ENCODE measurements at regions not wholly inside any gene's neighbourhood (a gene's known extent, or its start where the extent isn't known, plus 50 kb on each side); places are given as distances from the start of the nearest gene placed in this dataset.
"Not testable (repeated sequence)": the region's sequence is repeated elsewhere in the genome, so short reads cannot be mapped to it uniquely, and the experiment has no call there.

GRCh38 chr2:182550234-182550633 lies 123.4 kb upstream of the PDE1A start:
- no peak for DNase-seq

GRCh38 chr2:182552232-182552631 lies 125.4 kb upstream of the PDE1A start:
- not testable (repeated sequence) for DNase-seq

GRCh38 chr2:182552785-182553184 lies 125.9 kb upstream of the PDE1A start:
- not testable (repeated sequence) for DNase-seq

GRCh38 chr2:182553483-182553882 lies 126.6 kb upstream of the PDE1A start:
- no peak for DNase-seq

- no peak for DNase-seq
Measured at GRCh38 chr2:182554950-182555349, 128.1 kb upstream of the PDE1A start.

GRCh38 chr2:182558564-182558963 lies 131.7 kb upstream of the PDE1A start:
- no peak for DNase-seq

- peak; percentile 59 for DNase-seq
Measured at GRCh38 chr2:182559623-182560022, 132.8 kb upstream of the PDE1A start.

- peak; percentile 69 for DNase-seq
Measured at GRCh38 chr2:182565911-182566567, 139.2 kb upstream of the PDE1A start.

- DNase-seq: no peak
Measured at GRCh38 chr2:182573553-182573952, 142.5 kb upstream of the DNAJC10 start.

- no peak for DNase-seq
Measured at GRCh38 chr2:182577816-182578215, 138.2 kb upstream of the DNAJC10 start.

GRCh38 chr2:182581196-182581935 lies 134.7 kb upstream of the DNAJC10 start:
- no peak for DNase-seq

GRCh38 chr2:182584462-182584861 lies 131.6 kb upstream of the DNAJC10 start:
- no peak for DNase-seq

GRCh38 chr2:182585001-182585400 lies 131.1 kb upstream of the DNAJC10 start:
- no peak for DNase-seq

- DNase-seq: no peak
Measured at GRCh38 chr2:182585430-182585829, 130.6 kb upstream of the DNAJC10 start.

GRCh38 chr2:182586426-182586825 lies 129.6 kb upstream of the DNAJC10 start:
- DNase-seq: no peak

GRCh38 chr2:182587831-182588230 lies 128.2 kb upstream of the DNAJC10 start:
- DNase-seq: peak; percentile 93

- DNase-seq: no peak
Measured at GRCh38 chr2:182589121-182589520, 126.9 kb upstream of the DNAJC10 start.

GRCh38 chr2:182591774-182592173 lies 124.3 kb upstream of the DNAJC10 start:
- no peak for DNase-seq

GRCh38 chr2:182592691-182593393 lies 123.2 kb upstream of the DNAJC10 start:
- no peak for DNase-seq

GRCh38 chr2:182593394-182593975 lies 122.6 kb upstream of the DNAJC10 start:
- DNase-seq: peak; percentile 38

- no peak for DNase-seq
Measured at GRCh38 chr2:182594286-182594685, 121.8 kb upstream of the DNAJC10 start.

- DNase-seq: no peak
Measured at GRCh38 chr2:182595650-182596049, 120.4 kb upstream of the DNAJC10 start.

- no peak for DNase-seq
Measured at GRCh38 chr2:182597570-182598295, 118.3 kb upstream of the DNAJC10 start.
